Endothelial cell of hepatic sinusoid (primary cell): ENCODE measurements at regions not wholly inside any gene's neighbourhood (a gene's known extent, or its start where the extent isn't known, plus 50 kb on each side); places are given as distances from the start of the nearest gene placed in this dataset.

Experiments used
- in situ Hi-C: cut with HindIII; loops from 2 replicates; pipeline ENCODE4 v1.10.0; 2017; ENCODE audit warnings: low sequenced_read_pairs

DNA sequence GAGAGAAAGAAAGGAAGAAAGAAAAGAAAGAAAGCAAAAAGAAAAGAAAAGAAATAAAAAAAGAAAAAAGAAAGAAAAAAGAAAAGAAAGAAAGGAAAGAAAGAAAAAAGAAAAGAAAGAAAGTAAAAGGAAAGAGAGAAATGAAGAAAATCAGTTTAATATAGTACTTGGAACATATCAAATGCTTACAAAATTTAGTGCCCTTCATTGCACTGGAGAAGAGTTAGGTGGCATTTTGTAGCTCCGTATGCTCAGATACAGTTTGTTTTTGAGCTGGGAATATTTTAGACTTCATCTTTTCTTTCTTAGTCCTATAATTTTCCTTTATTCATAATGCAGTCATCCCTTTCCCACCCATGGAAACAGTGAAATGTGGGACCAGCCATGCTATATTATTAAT lies 56.2 kb upstream of the APP start:
- in situ Hi-C loops = no loop called here

DNA sequence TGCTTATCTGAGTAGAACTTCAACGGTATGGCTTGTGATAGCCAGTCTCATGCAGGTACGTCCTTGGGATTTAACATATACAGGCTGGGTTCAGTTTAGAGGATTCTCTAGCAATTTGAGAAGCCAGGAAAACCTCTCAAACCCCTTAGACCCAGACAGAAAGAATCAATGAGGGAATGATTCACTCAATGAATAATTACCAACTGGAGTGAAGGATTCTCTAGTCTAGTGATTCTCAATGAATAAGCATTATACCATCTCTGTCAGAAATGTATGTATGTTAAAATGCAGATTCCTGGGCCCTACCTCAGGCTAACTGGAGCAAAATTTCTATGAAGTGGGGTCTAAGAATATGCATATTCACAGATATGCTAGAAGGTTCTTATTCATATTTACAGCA lies 54.5 kb upstream of the APP start:
- in situ Hi-C loops = no loop called here

DNA sequence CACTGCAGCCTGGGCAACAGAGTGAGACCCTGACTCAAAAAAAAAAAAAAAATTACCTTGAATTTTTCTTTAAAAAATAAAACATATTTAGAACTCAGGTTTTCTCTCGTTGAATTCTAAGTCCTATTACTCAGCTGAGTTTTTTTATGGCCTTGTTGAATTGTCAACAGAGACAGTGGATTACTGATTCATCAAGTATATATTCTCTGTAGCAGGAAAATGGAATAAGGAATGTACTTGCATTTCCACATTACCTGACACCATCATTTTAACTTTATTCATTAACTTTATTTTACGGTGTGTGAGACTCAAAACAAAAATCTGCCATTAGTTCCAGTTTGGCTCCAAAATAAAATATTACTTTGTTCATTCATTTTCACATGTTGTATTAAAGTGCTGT lies 53.8 kb upstream of the APP start:
- in situ Hi-C loops = no loop called here
